ENCODE measurements at regions not wholly inside any gene's neighbourhood (a gene's known extent, or its start where the extent isn't known, plus 50 kb on each side); places are given as distances from the start of the nearest gene placed in this dataset.

DNA sequence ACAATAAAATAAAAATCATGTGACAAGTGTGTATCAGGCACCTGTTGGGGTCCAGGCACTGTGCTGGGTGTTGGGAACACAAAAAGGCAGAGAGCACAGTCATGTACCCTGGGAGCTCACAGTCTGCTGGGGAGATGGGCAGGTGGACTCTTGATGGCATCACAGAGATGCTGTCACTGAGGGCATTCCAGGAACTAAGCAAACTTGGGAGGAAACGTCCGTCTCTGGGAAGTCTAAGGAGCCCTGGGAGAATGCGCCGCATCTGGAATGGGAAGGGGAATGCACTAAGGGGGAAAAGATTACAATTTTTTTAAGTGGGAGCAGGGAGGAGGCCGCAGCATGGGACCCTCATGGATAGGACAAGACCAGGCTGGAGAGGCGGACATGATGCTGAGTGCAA is 80.9 kb upstream of the ZNF423 start:
- Histone ChIP-seq H3K9me3 (no peaks in the 10 kb centered on the region), H3K4me1 (peaks cover 0 to 14% (median 0%) of the 10 kb centered on the region in 9 donors), H3K27me3 (no peaks in the 10 kb centered on the region), H3K4me3 (no peak overlapping the region), H3K27ac (no peak overlapping the region), H3K36me3 (no peaks in the 10 kb centered on the region)
- intact Hi-C loops (cut with DNase I) = no loop called here
- DNase-seq (no peak), ATAC-seq (no peak)
- WGBS, 2 donors = 84% methylated on average over 6 of the region's 6 CpGs
- TF ChIP-seq, protein P1, sequence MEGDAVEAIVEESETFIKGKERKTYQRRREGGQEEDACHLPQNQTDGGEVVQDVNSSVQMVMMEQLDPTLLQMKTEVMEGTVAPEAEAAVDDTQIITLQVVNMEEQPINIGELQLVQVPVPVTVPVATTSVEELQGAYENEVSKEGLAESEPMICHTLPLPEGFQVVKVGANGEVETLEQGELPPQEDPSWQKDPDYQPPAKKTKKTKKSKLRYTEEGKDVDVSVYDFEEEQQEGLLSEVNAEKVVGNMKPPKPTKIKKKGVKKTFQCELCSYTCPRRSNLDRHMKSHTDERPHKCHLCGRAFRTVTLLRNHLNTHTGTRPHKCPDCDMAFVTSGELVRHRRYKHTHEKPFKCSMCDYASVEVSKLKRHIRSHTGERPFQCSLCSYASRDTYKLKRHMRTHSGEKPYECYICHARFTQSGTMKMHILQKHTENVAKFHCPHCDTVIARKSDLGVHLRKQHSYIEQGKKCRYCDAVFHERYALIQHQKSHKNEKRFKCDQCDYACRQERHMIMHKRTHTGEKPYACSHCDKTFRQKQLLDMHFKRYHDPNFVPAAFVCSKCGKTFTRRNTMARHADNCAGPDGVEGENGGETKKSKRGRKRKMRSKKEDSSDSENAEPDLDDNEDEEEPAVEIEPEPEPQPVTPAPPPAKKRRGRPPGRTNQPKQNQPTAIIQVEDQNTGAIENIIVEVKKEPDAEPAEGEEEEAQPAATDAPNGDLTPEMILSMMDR (IDR thresholded peaks at IDR 0.05) = no peak

GRCh38 chr16:49937886-49938285 is 82.0 kb upstream of the ZNF423 start:
- intact Hi-C loops (cut with DNase I) = no loop called here
- DNase-seq (no peak), ATAC-seq (no peak)
- Histone ChIP-seq H3K4me1 (peaks cover 0 to 5% (median 0%) of the 10 kb centered on the region in 9 donors), H3K36me3 (no peaks in the 10 kb centered on the region), H3K9me3 (no peaks in the 10 kb centered on the region), H3K27me3 (no peaks in the 10 kb centered on the region), H3K27ac (no peak overlapping the region), H3K4me3 (no peak overlapping the region)
- TF ChIP-seq, protein P1 (IDR thresholded peaks at IDR 0.05) = no peak
- 88 to 92% methylated on average over 7 of the region's 7 CpGs for WGBS, 2 donors

DNA sequence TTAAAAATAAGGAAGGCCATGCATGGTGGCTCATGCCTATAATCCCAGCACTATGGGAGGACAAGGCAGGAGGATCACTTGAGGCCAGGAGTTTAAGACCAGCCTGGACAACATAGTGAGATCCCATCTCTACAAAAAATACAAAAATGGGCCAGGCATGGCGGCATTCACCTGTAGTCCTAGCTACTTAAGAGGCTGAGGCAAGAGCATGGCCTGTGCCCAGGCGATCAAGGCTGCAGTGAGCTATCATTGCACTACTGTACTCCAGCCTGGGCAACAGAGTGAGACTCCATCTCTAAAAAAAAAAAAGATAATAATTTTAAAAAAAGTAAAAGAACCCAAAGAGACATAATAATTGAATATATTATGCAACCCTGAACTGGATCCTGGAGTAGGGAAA is 83.6 kb upstream of the ZNF423 start:
- Histone ChIP-seq H3K4me3 (no peak overlapping the region), H3K9me3 (no peaks in the 10 kb centered on the region), H3K27me3 (no peaks in the 10 kb centered on the region), H3K4me1 (no peaks in the 10 kb centered on the region), H3K27ac (no peak overlapping the region), H3K36me3 (no peaks in the 10 kb centered on the region)
- WGBS, 2 donors = 93 to 95% methylated on average over 2 of the region's 2 CpGs
- no peak for ATAC-seq
- intact Hi-C loops (cut with DNase I) = no loop called here
- no peak for DNase-seq
- TF ChIP-seq, protein P1 (IDR thresholded peaks at IDR 0.05) = no peak

- Histone ChIP-seq H3K36me3 (no peaks in the 10 kb centered on the region), H3K27me3 (no peaks in the 10 kb centered on the region), H3K27ac (no peak overlapping the region), H3K4me3 (no peak overlapping the region), H3K4me1 (no peaks in the 10 kb centered on the region), H3K9me3 (no peaks in the 10 kb centered on the region)
- 87 to 92% methylated on average over 13 of the region's 13 CpGs for WGBS, 2 donors
- no peak for DNase-seq
- TF ChIP-seq, protein P1 (IDR thresholded peaks at IDR 0.05) = no peak
- ATAC-seq = no peak
- intact Hi-C loops (cut with DNase I) = no loop called here
Observed at GRCh38 chr16:49940464-49941224, 84.4 kb upstream of the CNEP1R1 start.

Data from heart right ventricle (tissue), 16 donors.